HG03460 (cell line): ENCODE measurements at regions not wholly inside any gene's neighbourhood (a gene's known extent, or its start where the extent isn't known, plus 50 kb on each side); places are given as distances from the start of the nearest gene placed in this dataset.

Source experiments
- ATAC-seq: cut with Tn5 transposase; IDR thresholded peaks from one replicate; pipeline ENCODE4 v1.9.1; 2021; ENCODE audit not compliant: unreplicated experiment

DNA sequence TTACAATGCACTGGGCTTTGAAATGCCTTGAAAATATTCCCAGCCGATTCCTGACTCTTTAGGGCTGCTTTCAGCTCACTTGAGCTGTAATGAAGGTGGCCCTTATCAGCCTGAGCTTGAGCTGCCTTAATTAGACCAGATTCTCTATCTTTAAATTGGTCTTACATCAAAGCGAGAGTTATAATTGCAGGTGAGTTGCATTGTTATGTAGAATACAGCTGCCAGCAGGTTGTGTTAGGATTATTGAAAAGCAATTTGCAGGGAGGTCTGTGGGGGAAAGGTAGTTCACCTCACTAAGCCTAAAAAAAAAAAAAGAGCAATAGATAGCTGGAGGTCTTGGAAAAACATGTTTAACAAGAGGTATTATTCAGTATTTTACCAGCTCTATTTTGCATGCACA lies 142.2 kb upstream of the HABP2 start:
- no peak for ATAC-seq

DNA sequence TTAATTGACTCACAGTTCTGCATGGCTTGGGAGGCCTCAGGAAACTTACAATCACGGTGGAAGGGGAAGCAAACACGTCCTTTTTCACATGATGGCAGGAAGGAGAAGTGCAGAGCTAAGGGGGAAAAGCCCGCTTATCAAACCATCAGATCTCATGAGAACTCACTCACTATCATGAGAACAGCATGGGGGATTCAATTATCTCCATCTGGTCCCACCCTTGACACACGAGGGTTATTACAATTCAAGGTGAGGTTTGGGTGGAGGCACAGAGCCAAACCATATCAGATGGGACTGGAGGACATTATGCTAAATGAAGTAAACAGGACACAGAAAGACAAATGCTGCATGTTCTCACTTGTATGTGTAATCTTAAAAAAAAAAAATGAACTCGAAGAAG lies 141.4 kb upstream of the HABP2 start:
- ATAC-seq, result no peak

DNA sequence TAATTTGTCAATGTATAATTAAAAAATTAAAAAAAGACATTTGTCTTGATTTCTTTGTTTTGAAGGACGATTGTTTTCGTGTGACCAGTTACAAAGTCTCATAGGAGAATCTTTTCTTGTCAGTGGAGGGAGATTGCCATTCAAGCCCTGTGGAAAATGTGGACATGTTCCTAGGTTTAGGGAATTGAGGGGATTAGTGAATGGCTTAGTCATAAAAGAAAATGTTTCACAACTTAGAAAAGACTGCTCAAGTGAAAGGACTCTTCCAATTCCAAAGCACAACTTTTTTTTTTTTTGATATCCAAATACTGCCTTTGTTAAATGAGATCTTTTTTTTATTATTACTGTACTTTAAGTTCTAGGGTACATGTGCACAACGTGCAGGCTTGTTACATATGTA lies 140.7 kb upstream of the HABP2 start:
- no peak for ATAC-seq

DNA sequence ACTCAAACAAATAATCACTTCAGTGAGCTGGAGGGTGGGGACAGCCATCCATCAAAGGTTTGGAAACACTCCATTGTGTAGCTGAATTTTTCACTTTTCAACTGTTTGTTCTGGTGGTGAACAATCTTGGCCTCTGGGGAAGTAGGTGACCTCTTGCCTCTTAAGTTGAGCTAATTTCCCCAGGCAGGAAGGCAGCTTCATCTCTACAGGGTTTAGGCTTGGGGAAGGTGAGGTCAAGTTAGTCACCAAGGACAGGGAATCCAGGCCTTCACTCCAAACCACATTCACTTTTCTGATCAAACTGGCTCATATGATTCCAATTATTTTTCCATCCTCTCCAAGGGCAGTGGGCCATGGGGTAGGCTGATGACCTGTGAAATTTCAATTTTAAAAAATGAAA lies 138.3 kb upstream of the HABP2 start:
- ATAC-seq, result no peak

DNA sequence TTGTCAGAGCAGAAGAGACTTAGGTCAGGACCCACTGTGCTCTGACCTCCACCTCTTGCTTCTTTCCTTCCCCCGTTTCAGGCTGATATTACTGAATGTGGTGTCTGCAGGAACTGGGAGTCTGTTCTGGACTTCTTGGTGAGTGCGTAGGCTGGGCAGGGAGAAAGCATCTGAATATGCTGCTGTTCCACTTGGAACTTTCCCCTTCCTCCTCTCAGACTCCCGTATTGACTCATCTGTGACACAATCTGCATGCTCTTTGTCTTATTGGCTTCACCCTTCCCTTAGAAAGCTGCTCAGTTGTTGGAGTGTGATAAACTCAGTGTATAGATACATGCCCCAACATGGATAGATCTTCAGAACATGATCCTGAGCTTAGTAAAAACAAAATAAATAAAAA lies 137.6 kb upstream of the HABP2 start:
- no peak for ATAC-seq

DNA sequence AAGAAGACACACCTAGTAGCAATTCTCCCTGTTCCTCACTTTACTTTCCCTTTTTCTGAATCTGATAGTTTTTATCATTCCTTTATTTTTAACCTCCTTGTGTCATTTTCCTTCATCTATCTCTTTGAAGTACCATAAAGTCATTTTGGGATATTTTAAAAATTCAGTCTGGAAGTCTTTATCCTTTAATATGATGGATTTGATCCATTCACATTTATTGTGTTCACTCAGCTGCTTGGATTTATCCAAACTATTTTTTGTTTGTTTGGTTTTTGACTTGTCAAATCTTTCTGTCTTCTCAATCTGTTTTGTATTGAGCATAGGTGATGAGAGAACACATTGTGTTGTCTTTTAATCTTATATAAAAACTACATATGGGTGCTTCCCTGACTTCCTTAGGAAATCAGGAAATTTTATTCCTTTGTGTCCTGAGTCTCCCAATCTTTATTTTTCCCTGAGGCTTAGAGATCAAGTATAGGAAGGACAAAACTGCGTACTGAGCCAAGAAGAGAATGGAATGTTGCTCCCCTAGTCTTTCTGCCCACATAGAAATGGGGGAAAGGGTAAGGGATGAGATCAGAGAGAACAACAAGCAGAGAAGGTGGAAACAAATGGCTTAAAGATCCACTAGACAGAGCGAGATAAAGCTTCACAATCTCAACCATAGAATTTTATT lies 132.7 kb upstream of the HABP2 start:
- no peak for ATAC-seq

DNA sequence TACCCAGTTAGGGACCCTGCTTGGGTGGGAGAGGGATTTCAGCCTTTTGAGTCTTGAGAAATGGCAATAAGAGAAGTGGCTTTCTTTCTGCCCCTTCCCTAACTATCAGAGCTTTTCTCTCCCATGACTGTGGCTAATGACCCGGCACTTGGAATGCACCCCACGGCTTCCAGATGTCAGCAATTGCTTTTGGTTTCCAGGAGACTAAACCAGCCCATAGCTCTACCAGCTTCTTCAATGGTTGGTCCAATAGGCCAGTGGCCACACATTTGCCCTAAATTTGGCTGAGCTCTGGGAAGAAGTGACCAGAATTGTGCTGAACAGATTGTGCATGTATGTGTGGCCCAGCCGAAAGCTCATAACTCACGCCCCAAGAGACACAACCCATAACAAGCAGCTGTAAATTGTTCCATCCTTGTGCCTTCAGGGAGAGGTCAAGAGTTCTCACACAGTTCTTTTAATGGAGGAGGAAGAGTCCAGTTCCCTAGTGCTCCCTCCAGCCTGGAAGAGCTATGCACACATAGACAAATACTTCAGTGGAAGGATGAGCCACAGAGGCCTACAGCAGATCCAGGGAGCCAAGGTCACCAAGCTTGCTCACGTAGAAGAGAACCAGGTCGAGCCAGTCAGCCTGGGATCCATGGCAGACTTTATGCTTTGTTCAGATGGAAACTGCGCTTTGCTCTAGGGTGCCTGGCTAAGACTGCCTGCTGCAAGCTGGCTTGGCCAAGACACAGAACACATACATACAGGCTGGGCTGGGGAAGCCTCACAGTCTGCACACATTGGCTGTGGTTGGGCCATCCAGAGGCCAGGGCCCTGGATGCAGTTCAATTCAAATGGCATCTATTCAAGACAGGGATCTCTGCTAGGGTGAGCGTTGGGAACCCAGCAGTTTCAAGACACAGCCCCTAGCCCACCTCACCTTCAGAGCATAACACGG lies 131.8 kb upstream of the HABP2 start:
- no peak for ATAC-seq

DNA sequence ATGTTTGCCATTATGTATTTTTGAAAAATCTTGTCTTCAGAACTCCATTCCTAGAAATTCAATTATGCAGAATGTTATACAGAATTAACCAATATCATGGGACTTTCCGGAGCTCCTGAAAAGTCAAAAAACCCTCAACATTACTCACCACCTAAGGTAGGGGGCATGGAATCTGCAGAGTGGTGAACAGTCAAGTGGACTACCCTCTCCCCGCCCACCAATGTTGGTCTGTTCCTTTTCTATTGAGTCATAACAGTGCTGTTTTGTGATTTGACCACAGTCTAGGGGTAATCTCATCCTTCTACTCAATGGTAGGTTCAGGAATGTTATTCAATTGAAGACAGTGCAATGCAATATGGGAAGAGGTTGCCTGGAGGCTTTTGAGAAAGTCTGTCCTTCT lies 130.5 kb upstream of the HABP2 start:
- no peak for ATAC-seq

DNA sequence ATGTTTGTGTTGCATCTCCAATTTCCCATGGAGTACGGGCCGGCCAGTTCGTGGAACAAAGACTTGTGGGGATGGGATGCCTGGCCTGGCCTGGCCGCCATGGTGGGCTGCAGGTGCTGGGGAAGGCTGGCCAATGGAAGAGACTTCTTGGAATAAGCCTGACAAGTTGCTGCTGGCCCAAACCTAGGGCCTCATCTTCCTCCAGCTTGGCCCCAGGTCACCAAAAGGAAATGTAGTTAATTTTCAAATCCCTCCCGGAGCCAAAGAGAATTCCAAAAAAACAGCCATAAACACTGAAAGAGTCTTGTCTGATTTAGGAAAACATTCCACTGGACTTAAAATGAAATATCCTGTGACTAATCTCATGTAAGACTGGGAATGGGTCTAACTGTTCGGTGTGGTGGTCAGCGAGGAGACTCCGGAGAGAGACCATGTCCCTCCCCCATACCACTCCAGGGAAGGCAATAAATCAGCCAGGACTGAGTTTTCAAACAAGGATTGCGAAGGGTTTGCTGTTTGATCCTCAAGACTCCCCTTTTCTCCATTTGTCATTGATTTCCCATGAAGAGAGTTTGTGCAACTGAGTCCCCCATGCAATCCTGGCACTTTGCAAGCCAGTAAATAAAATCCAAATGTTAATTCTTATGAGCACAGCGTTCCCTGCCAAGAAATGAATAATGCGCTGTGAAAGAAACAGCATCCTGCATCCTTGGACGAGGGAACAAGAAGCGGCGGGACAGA lies 128.7 kb upstream of the HABP2 start:
- ATAC-seq, result no peak

DNA sequence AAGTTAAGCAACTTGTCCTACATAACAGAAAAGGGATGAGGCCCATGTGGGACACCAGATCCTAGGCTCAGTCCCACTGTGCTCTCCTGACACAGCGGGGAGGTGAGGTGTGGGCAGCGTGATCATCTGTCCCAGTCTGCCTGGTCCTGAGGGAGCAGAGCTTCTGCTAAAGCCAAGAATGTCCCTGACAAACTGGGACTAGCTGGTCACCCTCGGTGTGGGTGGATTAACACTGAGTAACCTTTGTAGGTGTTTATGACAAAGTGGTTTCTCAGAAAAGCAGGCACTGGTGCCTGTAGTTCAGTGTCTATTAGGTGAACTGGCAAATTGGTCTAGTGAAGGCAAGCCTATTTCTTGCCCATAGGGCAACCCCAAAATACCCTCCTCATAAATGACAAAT lies 127.8 kb upstream of the HABP2 start:
- no peak for ATAC-seq

DNA sequence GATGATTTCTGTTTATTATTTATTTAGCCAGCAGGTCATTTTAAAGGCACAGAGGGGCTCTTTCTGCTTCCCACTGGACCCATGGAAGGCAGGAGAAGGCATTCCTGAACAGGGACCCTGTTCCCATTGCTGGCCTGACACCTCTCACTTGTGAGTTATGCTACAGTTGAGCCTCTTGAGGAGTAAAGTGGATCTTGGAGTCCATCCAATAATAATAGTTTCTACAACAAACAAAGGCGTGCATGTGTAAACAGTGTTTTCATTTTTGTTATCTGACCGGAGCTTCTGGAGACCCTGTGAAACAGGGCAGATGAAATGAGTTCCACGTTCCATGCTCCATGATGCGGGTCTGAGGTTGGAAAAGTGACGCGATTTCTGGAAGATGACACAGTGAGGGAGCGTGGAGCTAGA lies 127.3 kb upstream of the HABP2 start:
- ATAC-seq, result no peak

DNA sequence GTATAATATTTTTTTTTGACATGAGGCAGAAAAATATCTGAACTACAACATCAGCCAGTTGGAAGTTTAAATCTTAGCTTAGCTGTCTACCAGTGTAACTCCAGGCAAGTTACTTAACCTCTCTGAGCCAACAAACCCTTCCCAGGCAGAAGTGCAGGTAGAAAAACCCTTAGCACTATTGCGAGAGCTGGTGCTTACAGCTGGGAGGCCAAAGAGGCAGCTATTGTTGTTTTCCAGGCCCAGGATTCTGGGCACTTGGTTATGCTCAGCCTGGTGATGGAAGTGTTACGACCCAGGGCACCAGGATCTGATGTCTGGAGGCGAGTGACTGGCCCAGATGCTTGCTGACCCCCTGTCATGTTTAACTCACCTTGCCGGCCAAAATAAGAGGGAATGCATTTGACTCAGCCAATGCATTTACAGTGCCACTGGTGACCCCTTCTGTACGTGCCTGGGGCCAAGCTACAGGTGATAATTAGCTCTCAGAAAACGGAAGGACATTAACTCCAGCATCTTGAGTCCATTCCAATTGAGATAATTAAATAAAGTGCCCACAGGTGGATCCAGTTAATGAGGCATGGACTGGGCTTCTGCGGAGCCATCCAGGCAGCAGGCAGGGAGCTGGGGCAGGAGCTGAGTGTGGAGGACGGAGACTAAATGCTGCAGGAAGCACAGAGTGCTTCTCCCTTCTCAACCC lies 126.5 kb upstream of the HABP2 start:
- no peak for ATAC-seq

DNA sequence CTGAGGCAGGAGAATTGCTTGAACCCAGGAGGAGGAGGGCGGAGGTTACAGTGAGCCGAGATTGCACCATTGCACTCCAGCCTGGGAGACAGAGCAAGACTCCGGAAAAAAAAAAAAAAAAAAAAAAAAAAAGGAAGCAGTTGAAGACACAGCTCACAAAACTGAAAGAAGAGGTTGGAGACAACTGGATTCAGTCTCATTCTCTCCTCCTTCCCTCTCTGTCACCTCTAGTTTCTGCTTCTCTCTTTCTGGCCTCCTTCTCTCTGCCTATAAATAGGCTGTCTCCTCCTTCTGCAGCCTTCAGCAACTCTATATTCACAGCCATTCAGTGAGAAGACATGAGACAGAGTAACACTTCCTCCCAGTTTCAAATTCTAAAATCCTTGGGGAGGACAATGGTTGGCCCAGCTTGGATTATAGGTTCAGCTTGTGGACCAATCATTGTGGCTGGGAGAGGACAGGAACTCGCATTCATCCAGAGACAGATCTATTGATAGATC lies 125.6 kb upstream of the HABP2 start:
- ATAC-seq, result no peak

DNA sequence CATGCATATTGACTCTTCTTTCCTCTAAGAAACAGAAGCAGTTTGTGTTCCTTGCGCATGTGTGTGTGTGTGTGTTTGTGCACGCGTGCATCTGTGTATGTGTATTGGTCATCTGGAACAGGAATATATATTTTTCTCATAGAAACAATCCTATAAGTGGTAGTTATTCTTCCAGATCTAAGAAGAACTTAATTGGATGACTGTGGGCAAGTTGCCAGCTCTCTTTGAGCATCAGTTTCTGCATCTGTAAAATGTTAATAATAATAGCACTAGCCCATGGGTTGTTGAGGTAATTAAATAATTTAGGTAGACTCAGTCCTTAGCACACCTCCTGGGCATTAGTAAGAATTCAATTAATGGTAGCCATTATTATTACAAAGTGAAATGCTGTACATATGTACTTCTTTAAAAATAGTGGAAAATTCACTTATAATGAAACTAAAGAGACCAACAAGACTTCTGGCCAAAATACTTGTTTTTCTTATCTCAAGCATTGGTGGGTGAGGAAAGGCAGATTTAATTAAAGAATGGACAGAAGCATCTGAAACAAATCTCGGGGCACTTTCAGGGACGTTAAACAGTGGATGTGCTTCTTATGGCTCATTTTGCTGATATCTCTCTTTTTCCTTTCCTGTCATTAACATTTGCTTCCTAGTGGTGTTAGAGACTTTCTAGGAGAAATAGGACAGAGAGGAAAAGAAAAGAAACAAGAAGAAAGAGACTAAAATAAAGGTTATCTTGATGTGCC lies 124.9 kb upstream of the HABP2 start:
- ATAC-seq, result no peak

DNA sequence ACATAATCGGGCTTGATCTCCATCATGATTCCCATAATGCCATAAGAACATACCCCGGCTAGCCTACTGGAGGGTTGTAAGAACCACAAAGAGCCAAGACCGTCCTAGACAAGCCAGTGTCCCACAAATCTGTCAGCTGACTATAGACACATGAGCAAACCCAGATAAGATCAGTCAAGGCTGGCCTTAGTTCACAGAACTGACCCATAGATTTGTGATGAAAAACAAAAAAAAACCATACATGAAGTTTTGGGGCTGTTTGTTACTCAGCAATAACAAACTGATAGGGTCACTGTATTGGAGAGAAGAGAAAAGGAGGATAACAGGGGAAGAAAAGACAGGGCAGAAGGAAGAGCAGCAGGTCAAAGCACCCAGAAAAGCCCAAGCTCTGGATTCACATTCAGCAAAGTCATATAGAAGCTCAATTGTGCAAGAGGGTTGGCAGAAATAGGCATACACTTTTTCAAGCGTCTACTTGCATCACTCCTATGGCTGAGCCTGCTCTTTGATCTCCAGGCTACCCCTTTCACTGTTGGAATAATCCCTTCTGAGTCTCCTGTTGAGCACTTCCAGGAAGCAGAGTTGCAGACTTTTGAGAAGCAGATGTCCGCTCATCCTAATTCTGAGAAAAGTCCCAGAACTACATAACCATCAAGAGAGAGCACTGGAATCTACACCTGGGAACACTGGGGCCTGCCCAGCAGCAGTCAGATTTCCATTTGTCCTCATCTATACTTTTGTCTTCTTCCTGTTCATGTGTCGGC lies 122.0 kb upstream of the HABP2 start:
- ATAC-seq, result no peak

DNA sequence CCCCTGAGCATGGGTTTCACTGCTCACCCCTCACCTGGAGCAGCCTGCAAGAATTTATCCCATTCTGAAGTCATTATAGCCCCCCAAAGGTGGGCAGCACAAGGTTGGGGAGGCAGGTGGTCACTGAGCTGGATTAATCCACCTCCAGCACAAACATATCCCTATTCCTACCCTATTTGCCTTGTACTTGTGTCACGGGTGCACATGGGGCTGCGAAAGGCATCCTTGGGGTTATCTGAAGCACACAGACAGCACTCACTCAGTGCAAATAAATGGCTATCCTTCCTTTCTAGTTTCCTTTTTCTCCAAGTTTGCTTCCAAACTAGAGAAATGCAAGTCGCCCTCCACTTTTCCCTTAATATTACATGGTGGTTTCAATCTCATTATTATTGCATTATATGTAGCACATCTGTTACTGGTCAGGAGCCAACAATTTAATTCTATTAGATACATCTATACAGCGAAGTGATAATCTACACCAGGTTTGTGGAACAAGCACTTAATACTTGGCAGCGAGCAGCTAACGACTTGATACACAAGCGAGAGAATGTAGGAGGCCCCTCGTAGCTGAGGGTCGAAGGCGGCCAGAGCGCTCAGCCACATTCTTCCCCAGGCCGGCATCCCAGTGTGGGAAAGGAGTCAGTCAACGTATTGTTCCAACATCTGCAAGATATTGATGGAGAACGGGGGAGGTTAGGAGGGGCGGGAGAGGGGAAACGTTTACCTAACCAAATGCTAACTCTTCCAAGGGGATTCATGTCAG lies 121.3 kb upstream of the HABP2 start:
- ATAC-seq, result no peak

DNA sequence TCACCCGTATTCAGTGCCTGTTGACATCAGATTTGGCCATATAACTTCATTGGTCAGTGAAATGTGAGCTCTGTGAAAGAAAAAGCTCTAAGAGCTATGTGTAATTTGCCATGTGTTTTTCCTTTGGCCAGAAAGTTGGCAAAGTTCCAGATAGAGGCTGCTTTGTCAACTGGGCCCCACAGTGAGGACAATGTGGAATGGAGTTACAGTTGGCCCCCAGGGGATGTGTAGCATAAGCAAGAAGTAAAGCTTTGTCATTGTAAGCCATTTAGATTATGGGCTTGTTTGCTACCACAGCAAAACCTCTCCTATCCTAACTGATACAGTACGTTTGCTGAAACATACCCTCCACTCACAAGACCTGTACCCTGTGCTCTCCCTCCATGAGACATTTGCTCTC lies 119.1 kb upstream of the HABP2 start:
- no peak for ATAC-seq

DNA sequence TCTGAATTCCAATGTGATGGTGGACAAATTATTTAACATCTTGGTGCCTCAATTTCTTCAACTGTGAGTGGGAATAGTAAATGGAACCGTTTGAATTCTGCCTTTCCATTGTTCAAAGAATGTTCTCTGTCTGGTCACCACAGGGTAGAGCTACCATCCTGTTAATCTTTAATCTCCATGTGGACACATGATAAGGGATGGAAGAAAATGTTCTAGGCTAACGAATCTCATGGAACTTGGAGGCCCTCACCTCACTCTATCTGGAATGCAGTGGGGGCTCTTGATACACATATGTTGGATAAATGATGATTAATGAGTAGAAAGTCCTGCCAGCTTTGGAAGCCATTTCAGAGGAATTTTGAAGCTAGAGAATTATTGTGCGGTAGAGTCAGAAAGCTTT lies 118.5 kb upstream of the HABP2 start:
- ATAC-seq, result no peak

DNA sequence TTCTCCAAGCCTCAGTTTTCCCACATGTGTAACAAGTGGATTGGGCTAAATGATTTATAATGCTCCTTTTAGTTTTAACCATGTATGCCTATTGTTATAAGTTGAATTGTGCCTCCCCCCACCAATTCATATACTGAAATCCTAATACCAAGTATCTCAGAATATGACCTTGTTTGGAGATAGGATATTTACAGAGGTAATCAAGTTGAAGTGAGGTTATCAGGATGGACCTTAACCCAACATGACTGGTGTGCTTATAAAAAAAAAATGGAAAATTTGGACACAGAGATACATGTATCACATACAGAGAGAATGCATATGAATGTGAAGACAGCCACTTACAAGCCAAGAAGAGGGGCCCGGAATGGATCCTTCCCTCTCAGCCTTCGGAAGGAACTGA lies 117.9 kb upstream of the HABP2 start:
- no peak for ATAC-seq
